H1 (cell line): ENCODE measurements at regions not wholly inside any gene's neighbourhood (a gene's known extent, or its start where the extent isn't known, plus 50 kb on each side); places are given as distances from the start of the nearest gene placed in this dataset.

Experiments used
- CTBP2 ChIP-seq: IDR thresholded peaks from 2 replicates; pipeline ENCODE4 v1.7.0; 2011; ENCODE audit warnings: borderline replicate concordance, mild to moderate bottlenecking, moderate library complexity, mixed read lengths, low read length; ENCODE audit not compliant: insufficient read depth, insufficient read length

DNA sequence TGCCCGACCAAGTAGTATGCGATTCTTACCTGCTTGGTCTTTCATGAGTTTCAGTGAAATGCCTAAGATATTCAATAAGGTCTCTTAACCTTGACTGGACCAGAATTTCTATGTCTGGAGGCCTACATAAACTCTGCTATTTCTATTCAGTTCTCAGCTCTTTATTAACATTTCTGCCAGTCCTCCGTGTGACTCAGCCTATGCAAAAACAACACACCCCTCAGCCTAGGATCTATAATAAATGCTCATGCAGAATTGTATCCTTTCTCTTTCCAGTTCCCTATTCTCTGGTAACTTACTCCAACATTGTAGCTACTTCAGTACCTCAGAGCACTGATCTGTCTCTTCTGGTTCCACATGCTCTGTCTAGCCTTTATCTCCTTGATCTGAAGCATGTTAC is 1507.4 kb downstream of the CDH11 start (continued):
- TF ChIP-seq CTBP2 = no peak
